Neural progenitor cell (in vitro differentiated cells): ENCODE measurements at regions not wholly inside any gene's neighbourhood (a gene's known extent, or its start where the extent isn't known, plus 50 kb on each side); places are given as distances from the start of the nearest gene placed in this dataset.

ENCODE experiments used
- DNase-seq: peaks from one replicate; pipeline ENCODE4 v3.0.0-alpha.2; 2016; ENCODE audit warnings: low spot score
- H2AFZ ChIP-seq: fragments of 200-600 bp; sonication (generic); replicated peaks from 2 replicates; pipeline ENCODE4 v1.6.1; 2016; ENCODE audit warnings: antibody characterized with exemption
- H3F3A ChIP-seq: fragments of 200-600 bp; sonication (generic); 2 replicates; pipeline ENCODE4 v1.6.1; 2016; ENCODE audit warnings: antibody characterized with exemption, low read depth
- H3K27ac ChIP-seq: fragments of 200-600 bp; sonication (generic); 2 replicates; pipeline ENCODE4 v1.5.1; 2016; ENCODE audit warnings: mild to moderate bottlenecking
- H3K27me3 ChIP-seq: fragments of 200-600 bp; sonication (generic); 2 replicates; pipeline ENCODE4 v1.6.1; 2016; ENCODE audit warnings: mild to moderate bottlenecking, moderate library complexity
- H3K36me3 ChIP-seq: fragments of 200-600 bp; sonication (generic); 2 replicates; pipeline ENCODE4 v1.5.1; 2016
- H3K4me1 ChIP-seq: fragments of 200-600 bp; sonication (generic); 2 replicates; pipeline ENCODE4 v1.6.1; 2016; ENCODE audit warnings: mixed run types
- H3K4me2 ChIP-seq: fragments of 200-600 bp; sonication (generic); 2 replicates; pipeline ENCODE4 v1.6.1; 2016
- H3K4me3 ChIP-seq: fragments of 200-600 bp; sonication (generic); 2 replicates; pipeline ENCODE4 v1.5.1; 2016
- H3K79me2 ChIP-seq: fragments of 200-600 bp; sonication (generic); 2 replicates; pipeline ENCODE4 v1.6.1; 2016; ENCODE audit warnings: low read depth
- H3K9ac ChIP-seq: fragments of 200-600 bp; sonication (generic); 2 replicates; pipeline ENCODE4 v1.6.1; 2016
- H3K9me3 ChIP-seq: fragments of 200-600 bp; sonication (generic); 2 replicates; pipeline ENCODE4 v1.5.1; 2016; ENCODE audit warnings: low read depth
- H4K20me1 ChIP-seq: fragments of 200-600 bp; sonication (generic); 2 replicates; pipeline ENCODE4 v1.6.1; 2016; ENCODE audit warnings: low read depth
- H3K27ac Mint-ChIP-seq: 3 replicates; pipeline ENCODE4 v1.8.0; 2021; ENCODE audit warnings: mixed read lengths
- H3K27me3 Mint-ChIP-seq: 2 replicates; pipeline ENCODE4 v1.8.0; 2022; ENCODE audit warnings: low read depth, mild to moderate bottlenecking, inconsistent platforms, moderate library complexity, mixed read lengths; ENCODE audit not compliant: insufficient read depth
- H3K36me3 Mint-ChIP-seq: 3 replicates; pipeline ENCODE4 v1.8.0; 2021; ENCODE audit warnings: mixed read lengths
- H3K4me1 Mint-ChIP-seq: 3 replicates; pipeline ENCODE4 v1.8.0; 2021; ENCODE audit warnings: mixed read lengths
- H3K4me3 Mint-ChIP-seq: 3 replicates; pipeline ENCODE4 v1.8.0; 2021; ENCODE audit warnings: mild to moderate bottlenecking, moderate library complexity, mixed read lengths
- H3K9me3 Mint-ChIP-seq: 3 replicates; pipeline ENCODE4 v1.8.0; 2020; ENCODE audit warnings: mixed read lengths
- EZH2 ChIP-seq: fragments of 200-600 bp; sonication (generic); IDR thresholded peaks from 2 replicates; pipeline ENCODE4 v1.6.1; 2017; ENCODE audit warnings: antibody characterized with exemption, mild to moderate bottlenecking, moderate library complexity
- EZH2phosphoT487 ChIP-seq: fragments of 200-600 bp; sonication (generic); IDR thresholded peaks from 2 replicates; pipeline ENCODE4 v1.6.1; 2017; ENCODE audit warnings: antibody characterized with exemption
- TF ChIP-seq, protein P1 (sequence below): fragments of 200-600 bp; sonication (generic); IDR thresholded peaks from 2 replicates; pipeline ENCODE4 v1.5.1; 2017; ENCODE audit warnings: antibody characterized with exemption, mild to moderate bottlenecking

DNA sequence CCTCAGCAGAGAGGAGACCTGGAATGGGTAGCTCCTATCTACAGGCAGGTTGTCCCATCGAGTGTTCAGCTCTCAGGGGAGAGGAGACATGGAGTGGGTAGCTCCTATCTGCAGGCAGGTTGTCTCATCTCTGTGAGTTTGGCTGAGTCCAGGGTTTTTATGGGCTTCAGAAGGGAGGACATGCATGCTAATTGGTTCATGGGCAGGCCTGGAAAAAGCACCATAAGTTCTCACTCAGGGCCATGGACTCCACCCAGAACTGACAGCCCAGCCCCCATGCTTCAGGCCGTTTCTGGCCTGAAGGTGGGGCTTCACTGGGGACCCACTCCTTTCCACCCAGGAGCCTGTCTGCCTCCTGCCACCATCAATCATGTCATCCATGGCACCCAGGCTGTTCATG is 84.0 kb downstream of the CYB561 start:
- no peaks in the 10 kb centered on the region for H3K27me3 Mint-ChIP-seq
- H3K4me3 Mint-ChIP-seq: no peak overlapping the region
- Histone ChIP-seq H4K20me1 (no peaks in the 10 kb centered on the region), H3K4me3 (no peak overlapping the region), H3K9me3 (no peaks in the 10 kb centered on the region), H3K27ac (no peak overlapping the region), H3K4me2 (no peak overlapping the region), H2AFZ (no peak overlapping the region), H3K4me1 (peaks cover 5% of the 10 kb centered on the region), H3F3A (no peaks in the 10 kb centered on the region), H3K9ac (no peak overlapping the region), H3K79me2 (no peaks in the 10 kb centered on the region), H3K36me3 (no peaks in the 10 kb centered on the region), H3K27me3 (no peaks in the 10 kb centered on the region)
- no peak overlapping the region for H3K27ac Mint-ChIP-seq
- no peak for TF ChIP-seq EZH2
- DNase-seq: no peak
- H3K4me1 Mint-ChIP-seq: peaks cover 6% of the 10 kb centered on the region
- H3K36me3 Mint-ChIP-seq: peaks cover 5% of the 10 kb centered on the region
- H3K9me3 Mint-ChIP-seq: no peaks in the 10 kb centered on the region

DNA sequence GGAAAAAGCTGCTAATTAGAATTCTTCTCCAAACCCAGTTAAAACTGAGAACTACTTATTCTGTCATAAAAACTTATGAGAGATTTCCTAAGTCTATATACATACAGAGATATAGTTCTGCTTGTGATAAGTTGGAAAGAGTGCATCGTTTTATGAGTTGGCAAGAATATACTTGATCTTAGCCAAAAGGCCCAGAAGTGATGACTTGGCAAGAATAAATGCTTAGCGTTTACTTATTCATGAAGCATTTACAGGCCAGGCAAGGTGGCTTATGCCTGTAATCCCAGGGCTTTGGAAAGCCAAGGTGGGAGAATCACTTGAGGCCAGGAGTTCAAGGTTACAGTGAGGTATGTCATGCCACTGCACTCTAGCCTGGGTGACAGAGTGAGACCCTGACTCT is 81.7 kb downstream of the CYB561 start:
- H3K36me3 Mint-ChIP-seq: peaks cover 4% of the 10 kb centered on the region
- TF ChIP-seq, protein P1, sequence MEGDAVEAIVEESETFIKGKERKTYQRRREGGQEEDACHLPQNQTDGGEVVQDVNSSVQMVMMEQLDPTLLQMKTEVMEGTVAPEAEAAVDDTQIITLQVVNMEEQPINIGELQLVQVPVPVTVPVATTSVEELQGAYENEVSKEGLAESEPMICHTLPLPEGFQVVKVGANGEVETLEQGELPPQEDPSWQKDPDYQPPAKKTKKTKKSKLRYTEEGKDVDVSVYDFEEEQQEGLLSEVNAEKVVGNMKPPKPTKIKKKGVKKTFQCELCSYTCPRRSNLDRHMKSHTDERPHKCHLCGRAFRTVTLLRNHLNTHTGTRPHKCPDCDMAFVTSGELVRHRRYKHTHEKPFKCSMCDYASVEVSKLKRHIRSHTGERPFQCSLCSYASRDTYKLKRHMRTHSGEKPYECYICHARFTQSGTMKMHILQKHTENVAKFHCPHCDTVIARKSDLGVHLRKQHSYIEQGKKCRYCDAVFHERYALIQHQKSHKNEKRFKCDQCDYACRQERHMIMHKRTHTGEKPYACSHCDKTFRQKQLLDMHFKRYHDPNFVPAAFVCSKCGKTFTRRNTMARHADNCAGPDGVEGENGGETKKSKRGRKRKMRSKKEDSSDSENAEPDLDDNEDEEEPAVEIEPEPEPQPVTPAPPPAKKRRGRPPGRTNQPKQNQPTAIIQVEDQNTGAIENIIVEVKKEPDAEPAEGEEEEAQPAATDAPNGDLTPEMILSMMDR: no peak
- TF ChIP-seq EZH2phosphoT487: no peak
- no peak for TF ChIP-seq EZH2
- no peak overlapping the region for H3K27ac ChIP-seq
- H3K4me1 Mint-ChIP-seq: no peaks in the 10 kb centered on the region
- H3K4me3 ChIP-seq: no peak overlapping the region
- no peak overlapping the region for H3K9ac ChIP-seq
- H4K20me1 ChIP-seq: no peaks in the 10 kb centered on the region
- H3K9me3 Mint-ChIP-seq: no peaks in the 10 kb centered on the region
- H3K79me2 ChIP-seq: no peaks in the 10 kb centered on the region
- no peak overlapping the region for H3K27ac Mint-ChIP-seq
- H3K4me1 ChIP-seq: no peaks in the 10 kb centered on the region
- H3K36me3 ChIP-seq: no peaks in the 10 kb centered on the region
- no peaks in the 10 kb centered on the region for H3K27me3 ChIP-seq
- no peak overlapping the region for H3K4me2 ChIP-seq
- H3K4me3 Mint-ChIP-seq: no peak overlapping the region
- no peak for DNase-seq
- no peaks in the 10 kb centered on the region for H3K9me3 ChIP-seq
- no peaks in the 10 kb centered on the region for H3F3A ChIP-seq
- no peak overlapping the region for H2AFZ ChIP-seq
- H3K27me3 Mint-ChIP-seq: no peaks in the 10 kb centered on the region

- H3K9me3 ChIP-seq: no peaks in the 10 kb centered on the region
- no peak for DNase-seq
- H3F3A ChIP-seq: no peaks in the 10 kb centered on the region
- no peak overlapping the region for H2AFZ ChIP-seq
- no peak overlapping the region for H3K27ac ChIP-seq
- no peak overlapping the region for H3K4me2 ChIP-seq
- H3K4me3 ChIP-seq: no peak overlapping the region
- H3K27ac Mint-ChIP-seq: no peak overlapping the region
- H3K79me2 ChIP-seq: no peaks in the 10 kb centered on the region
- no peaks in the 10 kb centered on the region for H4K20me1 ChIP-seq
- H3K9me3 Mint-ChIP-seq: no peaks in the 10 kb centered on the region
- TF ChIP-seq, protein P1: no peak
- TF ChIP-seq EZH2 (no peak), EZH2phosphoT487 (no peak)
- no peaks in the 10 kb centered on the region for H3K4me1 Mint-ChIP-seq
- no peaks in the 10 kb centered on the region for H3K27me3 ChIP-seq
- no peaks in the 10 kb centered on the region for H3K36me3 ChIP-seq
- no peak overlapping the region for H3K4me3 Mint-ChIP-seq
- no peaks in the 10 kb centered on the region for H3K4me1 ChIP-seq
- H3K9ac ChIP-seq: no peak overlapping the region
- no peaks in the 10 kb centered on the region for H3K27me3 Mint-ChIP-seq
- peaks cover 4% of the 10 kb centered on the region for H3K36me3 Mint-ChIP-seq
Observed at GRCh38 chr17:63364944-63365343, 81.2 kb downstream of the CYB561 start.

DNA sequence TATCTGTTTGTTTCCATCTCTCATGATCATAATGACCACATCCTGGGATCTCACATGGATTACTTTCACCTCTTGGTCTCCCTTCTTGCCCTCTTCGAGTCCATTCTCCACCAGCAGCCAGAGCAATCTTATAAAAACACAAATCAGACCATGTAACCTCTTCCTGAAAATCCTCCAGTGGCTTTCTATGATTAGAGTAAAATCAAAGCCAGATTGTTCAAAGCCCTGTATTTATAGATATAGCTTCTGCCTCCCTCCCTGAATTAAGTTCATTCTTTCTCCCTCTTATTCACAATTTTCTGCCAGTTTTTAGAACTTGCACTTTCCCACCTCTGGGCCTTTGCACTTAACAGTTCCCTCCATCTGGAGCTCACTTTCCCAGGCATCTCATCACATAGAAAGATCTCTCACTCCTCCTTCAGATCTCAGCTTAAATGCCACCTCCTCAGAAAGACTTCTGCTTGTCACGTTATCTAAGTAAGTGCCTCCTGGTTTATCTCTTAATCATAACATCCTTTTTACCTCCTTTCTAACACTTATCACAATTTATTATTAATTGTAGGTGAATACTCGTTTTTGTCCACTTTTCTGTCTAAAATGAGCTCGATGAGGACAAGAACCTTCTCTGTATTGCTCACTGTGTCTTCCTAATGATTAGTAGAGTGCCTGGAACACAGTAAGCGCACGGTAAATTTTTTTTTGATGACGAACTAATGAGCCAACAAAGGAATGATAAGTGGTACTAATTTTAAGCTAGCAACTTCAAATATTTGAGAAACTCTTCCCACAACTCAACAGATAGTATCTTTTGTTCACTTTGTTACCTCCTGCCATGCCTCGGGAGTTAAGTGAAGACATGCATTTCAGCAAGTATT is 80.5 kb downstream of the CYB561 start:
- Histone ChIP-seq H3K9ac (no peak overlapping the region), H3K9me3 (no peaks in the 10 kb centered on the region), H3K4me2 (no peak overlapping the region), H3F3A (no peaks in the 10 kb centered on the region), H4K20me1 (no peaks in the 10 kb centered on the region), H3K4me1 (no peaks in the 10 kb centered on the region), H3K79me2 (no peaks in the 10 kb centered on the region), H3K27me3 (no peaks in the 10 kb centered on the region), H2AFZ (no peak overlapping the region), H3K36me3 (no peaks in the 10 kb centered on the region), H3K27ac (no peak overlapping the region), H3K4me3 (no peak overlapping the region)
- no peaks in the 10 kb centered on the region for H3K4me1 Mint-ChIP-seq
- peaks cover 2% of the 10 kb centered on the region for H3K36me3 Mint-ChIP-seq
- no peaks in the 10 kb centered on the region for H3K27me3 Mint-ChIP-seq
- no peak for DNase-seq
- TF ChIP-seq EZH2phosphoT487 (no peak), EZH2 (no peak)
- TF ChIP-seq, protein P1: no peak
- no peak overlapping the region for H3K4me3 Mint-ChIP-seq
- no peaks in the 10 kb centered on the region for H3K9me3 Mint-ChIP-seq
- no peak overlapping the region for H3K27ac Mint-ChIP-seq
